Activated T-helper 17 cell treated with anti-CD3 and anti-CD28 coated beads, Interleukin-2, amount 50 U/mL, for 72 hours (primary cell): ENCODE measurements at regions not wholly inside any gene's neighbourhood (a gene's known extent, or its start where the extent isn't known, plus 50 kb on each side); places are given as distances from the start of the nearest gene placed in this dataset.
"Not testable (repeated sequence)": the region's sequence is repeated elsewhere in the genome, so short reads cannot be mapped to it uniquely, and the experiment has no call there.

Experiments used
- ATAC-seq: fragments of 150-1000 bp; cut with Tn5 transposase; replicated peaks from 2 replicates; pipeline ENCODE4 v1.10.0; 2021; ENCODE audit warnings: mild to moderate bottlenecking, moderate library complexity
- H3K27ac Mint-ChIP-seq: one replicate; pipeline ENCODE4 v1.8.0; 2022; ENCODE audit warnings: mixed read lengths
- H3K27me3 Mint-ChIP-seq: one replicate; pipeline ENCODE4 v1.8.0; 2022; ENCODE audit warnings: mixed read lengths
- H3K36me3 Mint-ChIP-seq: one replicate; pipeline ENCODE4 v1.8.0; 2022; ENCODE audit warnings: low read depth, mild to moderate bottlenecking, mixed read lengths
- H3K4me1 Mint-ChIP-seq: one replicate; pipeline ENCODE4 v1.8.0; 2022; ENCODE audit warnings: mixed read lengths
- H3K4me3 Mint-ChIP-seq: one replicate; pipeline ENCODE4 v1.8.0; 2022; ENCODE audit warnings: mild to moderate bottlenecking, mixed read lengths
- H3K9me3 Mint-ChIP-seq: one replicate; pipeline ENCODE4 v1.8.0; 2022; ENCODE audit warnings: mixed read lengths

- no peak overlapping the region for H3K4me3 Mint-ChIP-seq
- ATAC-seq, result no peak
- peaks cover 8% of the 10 kb centered on the region for H3K4me1 Mint-ChIP-seq
- H3K36me3 Mint-ChIP-seq, result no peaks in the 10 kb centered on the region
- H3K27ac Mint-ChIP-seq, result no peak overlapping the region
- H3K27me3 Mint-ChIP-seq, result peaks cover 42% of the 10 kb centered on the region
- H3K9me3 Mint-ChIP-seq, result no peaks in the 10 kb centered on the region
Observed at GRCh38 chr5:176748967-176749935, 61.1 kb upstream of the UNC5A start.

- ATAC-seq, result no peak
- no peaks in the 10 kb centered on the region for H3K9me3 Mint-ChIP-seq
- no peak overlapping the region for H3K4me3 Mint-ChIP-seq
- no peak overlapping the region for H3K27ac Mint-ChIP-seq
- H3K4me1 Mint-ChIP-seq, result peaks cover 8% of the 10 kb centered on the region
- H3K36me3 Mint-ChIP-seq, result no peaks in the 10 kb centered on the region
- peaks cover 41% of the 10 kb centered on the region for H3K27me3 Mint-ChIP-seq
Observed at GRCh38 chr5:176750144-176750543, 60.2 kb upstream of the UNC5A start.

DNA sequence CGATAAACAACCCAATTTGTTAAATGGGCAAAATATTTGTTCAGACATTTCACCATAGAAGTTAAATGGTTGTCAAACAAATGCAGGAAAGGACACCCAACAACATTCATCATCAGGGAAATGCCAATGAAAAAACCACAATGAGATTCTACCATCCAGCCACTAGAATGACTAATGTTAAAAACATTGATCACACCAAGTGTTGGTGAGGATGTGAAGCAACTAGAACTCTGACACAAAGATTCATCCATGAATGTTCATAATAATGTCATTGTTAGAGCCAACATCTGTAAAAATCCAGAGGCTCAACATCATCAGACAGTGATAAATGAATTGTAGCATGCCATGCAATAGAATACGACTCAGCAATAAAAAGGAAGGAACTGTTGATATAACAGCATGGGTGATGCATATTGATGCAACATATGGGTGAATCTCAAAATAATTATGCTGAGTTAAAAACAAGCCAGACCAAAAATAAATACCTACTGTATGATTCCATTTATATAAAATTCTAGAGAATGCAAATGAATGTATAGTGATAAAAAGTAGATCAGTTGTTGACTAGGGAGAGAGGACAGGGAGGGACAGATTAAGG lies 55.9 kb upstream of the UNC5A start:
- no peaks in the 10 kb centered on the region for H3K4me1 Mint-ChIP-seq
- no peak overlapping the region for H3K4me3 Mint-ChIP-seq
- H3K9me3 Mint-ChIP-seq, result no peaks in the 10 kb centered on the region
- peaks cover 48% of the 10 kb centered on the region for H3K27me3 Mint-ChIP-seq
- no peaks in the 10 kb centered on the region for H3K36me3 Mint-ChIP-seq
- H3K27ac Mint-ChIP-seq, result no peak overlapping the region
- no peak for ATAC-seq

GRCh38 chr5:176755593-176755992 lies 54.8 kb upstream of the UNC5A start:
- not testable (repeated sequence) for H3K4me3 Mint-ChIP-seq, ATAC-seq, H3K27ac Mint-ChIP-seq, H3K9me3 Mint-ChIP-seq, H3K4me1 Mint-ChIP-seq, H3K36me3 Mint-ChIP-seq
- peaks cover 47% of the 10 kb centered on the region for H3K27me3 Mint-ChIP-seq

- H3K36me3 Mint-ChIP-seq, H3K4me1 Mint-ChIP-seq, H3K27ac Mint-ChIP-seq, ATAC-seq, H3K9me3 Mint-ChIP-seq, H3K4me3 Mint-ChIP-seq: not testable (repeated sequence)
- peaks cover 33% of the 10 kb centered on the region for H3K27me3 Mint-ChIP-seq
Observed at GRCh38 chr5:176757569-176757968, 52.8 kb upstream of the UNC5A start.
